ENCODE measurements at regions not wholly inside any gene's neighbourhood (a gene's known extent, or its start where the extent isn't known, plus 50 kb on each side); places are given as distances from the start of the nearest gene placed in this dataset.

DNA sequence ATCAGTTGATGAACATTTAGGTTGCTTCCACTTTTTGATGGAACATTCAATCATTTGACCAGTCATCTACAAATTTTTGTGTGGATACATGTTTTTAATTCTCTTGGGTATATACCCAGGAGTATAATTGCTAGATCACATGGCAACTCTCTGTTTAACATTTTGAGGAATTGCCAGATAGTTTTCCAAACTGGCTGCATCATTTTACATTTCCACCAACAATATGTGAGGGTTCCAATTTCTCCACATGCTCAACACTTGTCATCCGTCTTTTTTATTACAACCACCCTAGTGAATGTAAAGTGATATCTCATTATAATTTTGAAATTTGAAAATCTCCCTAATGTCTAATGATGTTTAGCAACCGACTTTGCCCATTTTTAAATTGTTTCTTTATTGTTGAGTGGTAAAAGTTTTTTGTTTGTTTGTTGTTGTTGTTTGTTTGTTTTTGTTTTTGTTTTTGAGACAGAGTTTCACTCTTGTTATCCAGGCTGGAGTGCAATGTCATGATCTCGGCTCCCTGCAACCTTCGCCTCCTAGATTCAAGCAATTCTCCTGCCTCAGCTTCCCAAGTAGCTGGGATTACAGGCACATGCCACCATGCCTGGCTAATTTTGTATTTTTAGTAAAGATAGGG lies 53.7 kb upstream of the PDYN start:
- no peak for ATAC-seq (ENCODE audit: low read depth in 2 of 2)
- no peaks in the 10 kb centered on the region for H3K4me1 Mint-ChIP-seq
- peaks cover 39 to 73% (median 42%) of the 10 kb centered on the region in 3 donors for H3K27me3 Mint-ChIP-seq
- peaks cover 0 to 1% of the 10 kb centered on the region in 2 donors for H3K36me3 Mint-ChIP-seq
- H3K4me3 Mint-ChIP-seq: no peak overlapping the region
- no peak overlapping the region for H3K27ac Mint-ChIP-seq
- DNase-seq: no peak
- H3K9me3 Mint-ChIP-seq: peaks cover 0 to 2% (median 0%) of the 10 kb centered on the region in 7 donors

DNA sequence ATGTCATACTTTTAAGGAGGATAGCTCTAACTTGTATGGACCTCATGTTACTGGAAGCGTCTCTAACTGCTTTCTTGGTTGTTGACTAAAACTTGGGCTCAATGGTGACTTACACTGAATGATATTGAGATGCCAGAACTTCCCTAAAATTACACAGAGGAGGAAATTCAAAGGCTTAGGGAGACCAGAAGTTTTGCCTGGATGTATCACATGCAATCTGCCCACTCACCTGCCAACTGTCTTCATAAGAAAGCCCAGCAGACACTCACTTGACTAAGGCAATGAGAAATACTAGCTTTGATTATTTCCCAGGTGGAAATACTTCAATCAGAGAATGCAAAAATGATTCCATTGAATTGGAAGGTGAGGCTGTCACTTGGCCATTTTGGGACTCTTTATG lies 51.2 kb upstream of the PDYN start:
- no peaks in the 10 kb centered on the region for H3K4me1 Mint-ChIP-seq
- H3K27me3 Mint-ChIP-seq: peaks cover 22 to 59% (median 35%) of the 10 kb centered on the region in 3 donors
- H3K9me3 Mint-ChIP-seq: peaks cover 0 to 3% (median 0%) of the 10 kb centered on the region in 7 donors
- no peaks in the 10 kb centered on the region for H3K36me3 Mint-ChIP-seq
- H3K27ac Mint-ChIP-seq: no peak overlapping the region
- H3K4me3 Mint-ChIP-seq: no peak overlapping the region
- ATAC-seq (ENCODE audit: low read depth in 2 of 2) (no peak), DNase-seq (no peak)

All from naive B cell (primary cell).